Testis (tissue), 2 donors: ENCODE measurements at regions not wholly inside any gene's neighbourhood (a gene's known extent, or its start where the extent isn't known, plus 50 kb on each side); places are given as distances from the start of the nearest gene placed in this dataset.

Experiments
- DNase-seq: peaks from one replicate; pipeline ENCODE4 v3.0.0-alpha.2; 2019
- H3K27ac ChIP-seq, 2 donors: fragments of 200-600 bp; sonication (generic); one replicate each; pipeline ENCODE4 v1.5.1; 2019
- H3K27me3 ChIP-seq: fragments of 200-600 bp; sonication (generic); one replicate; pipeline ENCODE4 v1.5.1; 2019
- H3K36me3 ChIP-seq: fragments of 200-600 bp; sonication (generic); one replicate; pipeline ENCODE4 v1.5.1; 2017; ENCODE audit warnings: low read depth; ENCODE audit errors: missing control alignments
- H3K4me1 ChIP-seq: fragments of 200-600 bp; sonication (generic); one replicate; pipeline ENCODE4 v1.5.1; 2019
- H3K4me3 ChIP-seq, 2 donors: fragments of 200-600 bp; sonication (generic); one replicate each; pipeline ENCODE4 v1.5.1; 2017 to 2019
- H3K9me3 ChIP-seq: fragments of 200-600 bp; sonication (generic); one replicate; pipeline ENCODE4 v1.5.1; 2017
- CTCF ChIP-seq, 3 experiments: fragments of 450-650 bp in 2 of 3; fragments of 200-600 bp in 1 of 3; sonication (generic) in 1 of 3; IDR thresholded peaks; one replicate each; pipeline ENCODE4 v1.5.1; 2016 to 2019; ENCODE audit warnings: antibody characterized with exemption in 3 of 3, mild to moderate bottlenecking in 2 of 3, moderate library complexity in 1 of 3
- POLR2A ChIP-seq: fragments of 450-650 bp; IDR thresholded peaks from one replicate; pipeline ENCODE4 v1.6.1; 2017; ENCODE audit warnings: antibody characterized with exemption, mild to moderate bottlenecking, moderate library complexity
- WGBS, 2 donors: methylation state at CpG; one replicate each; pipeline ENCODE4 v1.1.5; 2018; 5-methylcytosine and 5-hydroxymethylcytosine counted together
- intact Hi-C: fragments of 100-400 bp; cut with DNase I; formaldehyde crosslinking; loops from one replicate; pipeline ENCODE4 v1.15.1; 2023; ENCODE audit warnings: low total_unique reads

DNA sequence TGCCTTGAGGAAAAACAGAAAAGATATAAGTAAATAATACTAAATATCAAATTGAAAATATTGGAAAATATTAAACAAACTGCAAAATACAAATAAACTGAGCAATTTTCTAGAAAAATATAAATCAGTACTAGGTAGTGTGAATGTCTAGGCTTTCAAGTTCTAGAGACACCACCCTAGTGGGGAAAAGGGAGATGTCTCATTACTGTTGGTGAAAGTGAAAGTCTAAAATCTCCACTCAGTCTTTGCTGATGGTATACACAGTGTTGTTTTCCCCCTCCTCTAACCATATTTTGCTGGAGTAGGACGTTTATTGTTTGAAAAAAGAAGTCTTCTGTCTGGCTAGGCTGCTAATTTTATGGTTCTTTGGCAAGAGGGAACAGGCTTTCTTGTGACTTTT lies 1368.9 kb downstream of the OTOL1 start:
- intact Hi-C loops = no loop called here
- 18 to 37% methylated on average over 1 of the region's 1 CpG for WGBS, 2 donors
- no peak overlapping the region for H3K4me3 ChIP-seq

DNA sequence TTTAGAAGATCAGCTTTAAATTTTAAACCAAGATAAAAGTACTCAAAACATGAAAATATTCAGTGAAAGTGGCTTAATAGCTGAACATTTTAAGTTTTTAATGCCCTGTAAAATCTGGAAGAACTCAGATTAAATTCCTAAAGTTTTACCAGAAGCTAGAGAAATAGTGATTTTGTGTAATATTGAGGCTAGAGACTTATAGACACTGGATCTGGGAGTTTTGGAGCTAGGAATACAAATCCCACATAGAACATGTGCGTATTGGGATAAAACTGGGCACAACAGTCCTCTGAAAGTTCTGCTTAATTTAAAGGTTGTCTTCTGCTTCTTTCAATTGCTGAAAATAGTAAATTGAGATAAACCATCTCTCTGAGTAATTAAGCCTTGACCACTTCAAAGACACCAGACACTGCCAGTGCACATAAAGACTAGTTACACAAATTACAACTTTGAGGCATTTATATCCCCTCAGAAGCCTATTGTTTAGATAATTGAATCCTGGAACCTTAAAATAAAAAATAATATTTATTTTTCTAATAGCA lies 1382.5 kb downstream of the OTOL1 start:
- no peak for DNase-seq
- WGBS, 2 donors = 95% methylated on average over 1 of the region's 1 CpG
- no peak overlapping the region for H3K27ac ChIP-seq
- no peak overlapping the region for H3K4me3 ChIP-seq
- H3K4me1 ChIP-seq = no peaks in the 10 kb centered on the region
- no peaks in the 10 kb centered on the region for H3K36me3 ChIP-seq
- H3K9me3 ChIP-seq = no peaks in the 10 kb centered on the region
- intact Hi-C loops = no loop called here
- TF ChIP-seq POLR2A = no peak
- TF ChIP-seq CTCF (IDR thresholded peaks at IDR 0.05) = no peak
- no peaks in the 10 kb centered on the region for H3K27me3 ChIP-seq

More for the DNA sequence above, 1368.9 kb downstream of the OTOL1 start:
- no peak overlapping the region for H3K27ac ChIP-seq
- H3K9me3 ChIP-seq = no peaks in the 10 kb centered on the region
- H3K36me3 ChIP-seq = no peaks in the 10 kb centered on the region
- H3K4me1 ChIP-seq = no peaks in the 10 kb centered on the region
- no peak for TF ChIP-seq CTCF (IDR thresholded peaks at IDR 0.05)
- no peak for TF ChIP-seq POLR2A
- DNase-seq = no peak
- H3K27me3 ChIP-seq = no peaks in the 10 kb centered on the region

- no peaks in the 10 kb centered on the region for H3K27me3 ChIP-seq
- no peak for DNase-seq
- intact Hi-C loops = no loop called here
- H3K4me3 ChIP-seq = no peak overlapping the region
- H3K27ac ChIP-seq = no peak overlapping the region
- H3K4me1 ChIP-seq = no peaks in the 10 kb centered on the region
- no peak for TF ChIP-seq POLR2A
- no peak for TF ChIP-seq CTCF (IDR thresholded peaks at IDR 0.05)
- H3K36me3 ChIP-seq = no peaks in the 10 kb centered on the region
- WGBS, 2 donors = 66 to 93% methylated on average over 2 of the region's 2 CpGs
- no peaks in the 10 kb centered on the region for H3K9me3 ChIP-seq
Measured at GRCh38 chr3:162884373-162884772, 1387.8 kb downstream of the OTOL1 start.

GRCh38 chr3:162892921-162893793 lies 1396.5 kb downstream of the OTOL1 start:
- Histone ChIP-seq H3K9me3 (no peaks in the 10 kb centered on the region), H3K36me3 (no peaks in the 10 kb centered on the region), H3K4me1 (no peaks in the 10 kb centered on the region), H3K27ac (no peak overlapping the region), H3K27me3 (no peaks in the 10 kb centered on the region), H3K4me3 (no peak overlapping the region)
- 65 to 66% methylated on average over 6 of the region's 6 CpGs for WGBS, 2 donors
- intact Hi-C loops = no loop called here
- no peak for TF ChIP-seq POLR2A
- TF ChIP-seq CTCF (IDR thresholded peaks at IDR 0.05) = no peak
- DNase-seq = no peak

GRCh38 chr3:162897291-162897690 lies 1400.7 kb downstream of the OTOL1 start:
- H3K4me3 ChIP-seq = no peak overlapping the region
- H3K36me3 ChIP-seq = no peaks in the 10 kb centered on the region
- TF ChIP-seq POLR2A (no peak), CTCF (IDR thresholded peaks at IDR 0.05) (no peak)
- no peaks in the 10 kb centered on the region for H3K27me3 ChIP-seq
- intact Hi-C loops = no loop called here
- no peaks in the 10 kb centered on the region for H3K4me1 ChIP-seq
- no peak for DNase-seq
- no peak overlapping the region for H3K27ac ChIP-seq
- no peaks in the 10 kb centered on the region for H3K9me3 ChIP-seq
